CD14-positive monocyte (primary cell): ENCODE measurements at regions not wholly inside any gene's neighbourhood (a gene's known extent, or its start where the extent isn't known, plus 50 kb on each side); places are given as distances from the start of the nearest gene placed in this dataset.

Experiments
- DNase-seq, 3 donors: peaks; one replicate each; pipeline ENCODE4 v3.0.0-alpha.2; 2011 to 2022
- H2AFZ ChIP-seq: 2 replicates; pipeline ENCODE4 v1.6.0; 2012; ENCODE audit warnings: mild to moderate bottlenecking, low read depth, low read length, inconsistent platforms; ENCODE audit not compliant: insufficient read depth, poor library complexity, severe bottlenecking
- H3K27ac ChIP-seq, 2 donors: 1 replicate in 1 of 2; 2 replicates in 1 of 2; pipeline ENCODE4 v1.5.1; 2012 to 2013; ENCODE audit warnings: low read length in 2 of 2, control low read depth in 1 of 2, inconsistent platforms in 1 of 2, low read depth in 1 of 2, mild to moderate bottlenecking in 1 of 2
- H3K27me3 ChIP-seq, 2 donors: one replicate each; pipeline versions ENCODE4 v1.6.0 to v1.6.1; 2011 to 2013; ENCODE audit warnings: low read length in 2 of 2; ENCODE audit not compliant: control insufficient read depth in 2 of 2, insufficient read depth in 2 of 2
- H3K36me3 ChIP-seq, 2 donors: replicated peaks in 1 of 2; 1 replicate in 1 of 2; 2 replicates in 1 of 2; pipeline versions ENCODE4 v1.5.1 to v1.6.1; 2012 to 2013; ENCODE audit warnings: low read length in 2 of 2, control low read depth in 1 of 2, inconsistent platforms in 1 of 2, mild to moderate bottlenecking in 1 of 2; ENCODE audit not compliant: insufficient read depth in 2 of 2, control insufficient read depth in 1 of 2
- H3K4me1 ChIP-seq, 2 donors: 1 replicate in 1 of 2; 2 replicates in 1 of 2; pipeline versions ENCODE4 v1.5.1 to v1.6.1; 2012 to 2013; ENCODE audit warnings: low read length in 2 of 2, control low read depth in 1 of 2, inconsistent platforms in 1 of 2, mild to moderate bottlenecking in 1 of 2, moderate library complexity in 1 of 2; ENCODE audit not compliant: insufficient read depth in 2 of 2, control insufficient read depth in 1 of 2
- H3K4me2 ChIP-seq: replicated peaks from 2 replicates; pipeline ENCODE3; 2012; ENCODE audit warnings: low read length, moderate library complexity, mild to moderate bottlenecking; ENCODE audit not compliant: poor library complexity, severe bottlenecking; ENCODE audit errors: extremely low read depth
- H3K4me3 ChIP-seq, 3 experiments: fragments of 200-600 bp in 1 of 3; sonication (generic) in 1 of 3; replicated peaks in 1 of 3; 1 replicate in 2 of 3; 2 replicates in 1 of 3; pipeline ENCODE4 v1.5.1; 2011 to 2013; ENCODE audit warnings: low read length in 3 of 3, mild to moderate bottlenecking in 3 of 3, control low read depth in 2 of 3, low read depth in 2 of 3, inconsistent platforms in 1 of 3, moderate library complexity in 1 of 3
- H3K79me2 ChIP-seq: 2 replicates; pipeline ENCODE4 v1.6.0; 2012; ENCODE audit warnings: mild to moderate bottlenecking, control low read depth, inconsistent platforms, low read length, moderate library complexity; ENCODE audit not compliant: insufficient read depth
- H3K9ac ChIP-seq: 2 replicates; pipeline ENCODE4 v1.6.0; 2017; ENCODE audit warnings: low read length, mild to moderate bottlenecking; ENCODE audit not compliant: insufficient read depth, poor library complexity, severe bottlenecking
- H3K9me3 ChIP-seq, 2 donors: replicated peaks in 1 of 2; 1 replicate in 1 of 2; 2 replicates in 1 of 2; pipeline versions ENCODE4 v1.5.1 to v1.6.1; 2012 to 2013; ENCODE audit warnings: low read length in 2 of 2, control low read depth in 1 of 2; ENCODE audit not compliant: control insufficient read depth in 1 of 2, insufficient read depth in 1 of 2
- H4K20me1 ChIP-seq: 2 replicates; pipeline ENCODE4 v1.6.0; 2012; ENCODE audit warnings: mild to moderate bottlenecking, low read length, control low read depth, moderate library complexity; ENCODE audit not compliant: insufficient read depth
- H3K27ac Mint-ChIP-seq, 7 donors: one replicate each; pipeline ENCODE4 v1.8.0; 2020; ENCODE audit warnings: mild to moderate bottlenecking in 7 of 7, mixed read lengths in 7 of 7, moderate library complexity in 6 of 7, inconsistent platforms in 2 of 7
- H3K27me3 Mint-ChIP-seq, 3 donors: one replicate each; pipeline ENCODE4 v1.8.0; 2021 to 2022; ENCODE audit warnings: low read depth in 3 of 3, mild to moderate bottlenecking in 3 of 3, mixed read lengths in 3 of 3, moderate library complexity in 3 of 3, inconsistent platforms in 1 of 3
- H3K36me3 Mint-ChIP-seq, 2 donors: one replicate each; pipeline ENCODE4 v1.8.0; 2020; ENCODE audit warnings: mixed read lengths in 2 of 2, inconsistent platforms in 1 of 2, mild to moderate bottlenecking in 1 of 2
- H3K4me1 Mint-ChIP-seq: one replicate; pipeline ENCODE4 v1.8.0; 2020; ENCODE audit warnings: mild to moderate bottlenecking, mixed read lengths
- H3K4me3 Mint-ChIP-seq, 2 donors: one replicate each; pipeline ENCODE4 v1.8.0; 2020; ENCODE audit warnings: mild to moderate bottlenecking in 2 of 2, mixed read lengths in 2 of 2, moderate library complexity in 1 of 2
- H3K9me3 Mint-ChIP-seq, 7 donors: one replicate each; pipeline ENCODE4 v1.8.0; 2020 to 2022; ENCODE audit warnings: mixed read lengths in 7 of 7, mild to moderate bottlenecking in 6 of 7, moderate library complexity in 6 of 7, inconsistent platforms in 2 of 7
- CTCF ChIP-seq: fragments of 200-600 bp; IDR thresholded peaks from one replicate; pipeline ENCODE4 v1.8.0; 2022; ENCODE audit warnings: antibody characterized with exemption, mild to moderate bottlenecking
- WGBS: methylation state at CpG from one replicate; pipeline ENCODE4 v1.1.5; 2013; ENCODE audit warnings: missing lambda C conversion rate; ENCODE audit not compliant: insufficient coverage; 5-methylcytosine and 5-hydroxymethylcytosine counted together
- intact Hi-C, 2 donors: fragments of 100-400 bp; cut with micrococcal nuclease; formaldehyde crosslinking; loops; one replicate each; pipeline versions ENCODE4 v1.15.0 to v1.15.1; 2023

GRCh38 chr22:48829908-48830307, 997.8 kb downstream of the BRD1 start:
- Mint-ChIP-seq H3K27ac (no peak overlapping the region), H3K4me1 (no peaks in the 10 kb centered on the region)
- TF ChIP-seq CTCF = no peak

GRCh38 chr22:48828688-48829087, 999.0 kb downstream of the BRD1 start:
- H3K36me3 Mint-ChIP-seq = no peaks in the 10 kb centered on the region
- Histone ChIP-seq H3K4me3 (no peak overlapping the region), H3K9ac (no peak overlapping the region), H2AFZ (no peak overlapping the region), H3K36me3 (no peaks in the 10 kb centered on the region), H3K27ac (no peak overlapping the region), H3K9me3 (peaks cover 0 to 25% of the 10 kb centered on the region in 2 donors), H3K4me1 (no peaks in the 10 kb centered on the region), H3K27me3 (no peaks in the 10 kb centered on the region), H3K4me2 (no peak overlapping the region), H3K79me2 (no peaks in the 10 kb centered on the region), H4K20me1 (no peaks in the 10 kb centered on the region)
- WGBS = 85% methylated on average over 4 of the region's 5 CpGs
- H3K27me3 Mint-ChIP-seq = peaks cover 5 to 13% (median 5%) of the 10 kb centered on the region in 3 donors
- intact Hi-C loops = no loop called here
- no peak for TF ChIP-seq CTCF
- no peak for DNase-seq
- H3K27ac Mint-ChIP-seq = no peak overlapping the region
- no peaks in the 10 kb centered on the region for H3K4me1 Mint-ChIP-seq
- no peak overlapping the region for H3K4me3 Mint-ChIP-seq
- H3K9me3 Mint-ChIP-seq = peaks cover 0 to 20% (median 10%) of the 10 kb centered on the region in 7 donors

More at GRCh38 chr22:48829908-48830307, 997.8 kb downstream of the BRD1 start:
- Histone ChIP-seq H3K9ac (no peak overlapping the region), H3K9me3 (peaks cover 0 to 25% of the 10 kb centered on the region in 2 donors), H3K36me3 (no peaks in the 10 kb centered on the region), H3K4me3 (no peak overlapping the region), H2AFZ (no peak overlapping the region), H3K27ac (no peak overlapping the region), H3K4me1 (no peaks in the 10 kb centered on the region), H4K20me1 (no peaks in the 10 kb centered on the region), H3K79me2 (no peaks in the 10 kb centered on the region), H3K27me3 (no peaks in the 10 kb centered on the region), H3K4me2 (no peak overlapping the region)
- Mint-ChIP-seq H3K36me3 (no peaks in the 10 kb centered on the region), H3K27me3 (peaks cover 3 to 9% (median 6%) of the 10 kb centered on the region in 3 donors), H3K9me3 (peaks cover 0 to 20% (median 10%) of the 10 kb centered on the region in 7 donors), H3K4me3 (no peak overlapping the region)
- intact Hi-C loops = no loop called here
- DNase-seq = no peak
- 77% methylated on average over 5 of the region's 6 CpGs for WGBS
